ENCODE measurements at regions not wholly inside any gene's neighbourhood (a gene's known extent, or its start where the extent isn't known, plus 50 kb on each side); places are given as distances from the start of the nearest gene placed in this dataset.
"Not testable (repeated sequence)": the region's sequence is repeated elsewhere in the genome, so short reads cannot be mapped to it uniquely, and the experiment has no call there.

DNA sequence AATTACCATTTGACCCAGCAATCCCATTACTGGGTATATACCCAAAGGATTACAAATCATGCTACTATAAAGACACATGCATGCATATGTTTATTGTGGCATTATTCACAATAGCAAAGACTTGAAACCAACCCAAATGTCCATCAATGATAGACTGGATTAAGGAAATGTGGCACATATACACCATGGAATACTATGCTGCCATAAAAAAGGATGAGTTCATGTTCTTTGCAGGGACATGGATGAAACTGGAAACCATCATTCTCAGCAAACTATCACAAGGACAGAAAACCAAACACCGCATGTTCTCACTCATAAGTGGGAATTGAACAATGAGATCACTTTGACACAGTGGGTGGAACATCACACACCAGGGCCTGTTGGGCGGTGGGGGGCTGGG is 83.9 kb upstream of the MAP3K1 start:
- DNase-seq: not testable (repeated sequence)

DNA sequence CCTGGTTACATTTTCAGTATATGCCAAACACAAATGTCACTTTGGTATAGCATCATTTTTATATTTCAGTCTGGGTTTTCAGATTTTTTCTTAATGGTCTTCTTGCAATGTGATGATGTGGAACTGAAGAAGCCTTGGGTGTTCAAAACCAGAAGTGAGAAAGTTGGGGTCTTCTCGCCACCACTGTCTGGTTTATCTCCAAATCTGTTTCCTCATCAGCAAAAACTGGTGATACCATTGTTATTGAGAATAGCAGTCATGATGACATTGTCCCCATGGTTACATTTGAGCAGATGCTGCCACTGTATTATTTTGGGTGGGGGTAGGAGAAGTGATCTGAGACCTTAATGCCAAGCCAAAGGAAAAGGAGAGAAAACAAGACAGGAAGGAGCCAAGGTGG is 85.9 kb upstream of the MAP3K1 start:
- no peak for DNase-seq

DNA sequence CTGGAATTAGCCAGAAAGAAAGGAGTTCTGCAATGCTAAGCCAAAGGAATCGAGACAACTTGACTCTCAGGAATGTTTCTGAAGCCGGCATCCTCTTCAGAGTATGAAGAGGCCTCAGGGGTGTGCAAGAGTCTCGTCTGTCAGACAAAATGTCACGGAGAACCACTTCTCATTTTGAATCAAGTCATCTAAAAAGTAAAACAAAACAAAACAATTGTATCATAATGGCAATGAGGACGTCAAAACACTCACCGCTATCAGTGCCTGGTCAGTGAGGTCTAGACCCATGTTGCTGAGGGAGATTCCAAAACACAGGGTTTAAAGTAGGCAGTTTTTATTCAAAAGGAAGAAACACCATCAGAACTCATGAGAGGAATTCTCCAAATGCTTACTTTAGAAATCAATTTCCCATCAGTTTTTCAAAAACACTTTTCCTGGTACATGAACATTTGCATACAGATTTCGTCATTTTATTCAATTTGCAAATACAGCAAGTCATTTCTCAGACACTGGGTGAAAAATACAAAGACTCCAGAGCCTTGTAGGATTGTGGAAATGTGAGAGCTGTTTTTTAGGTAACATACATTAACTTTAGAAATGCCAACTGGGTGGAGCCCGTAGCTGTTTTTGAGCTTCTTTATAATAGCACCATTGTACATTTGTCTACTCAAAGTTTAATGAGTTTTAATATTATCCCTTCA is 89.5 kb upstream of the MAP3K1 start:
- no peak for DNase-seq

DNA sequence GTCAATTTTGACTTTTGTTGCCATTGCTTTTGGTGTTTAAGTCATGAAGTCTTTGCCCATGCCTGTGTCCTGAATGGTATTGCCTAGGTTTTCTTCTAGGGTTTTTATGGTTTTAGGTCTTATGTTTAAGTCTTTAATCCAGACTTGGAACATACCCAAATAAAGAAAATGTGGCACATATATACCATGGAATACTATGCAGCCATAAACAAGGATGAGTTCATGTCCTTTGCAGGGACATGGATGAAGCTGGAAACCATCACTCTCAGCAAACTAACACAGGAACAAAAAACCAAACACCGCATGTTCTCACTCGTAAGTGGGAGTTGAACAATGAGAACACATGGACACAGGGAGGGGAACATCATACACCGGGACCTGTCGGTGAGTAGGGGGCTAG is 90.5 kb upstream of the MAP3K1 start:
- not testable (repeated sequence) for DNase-seq

DNA sequence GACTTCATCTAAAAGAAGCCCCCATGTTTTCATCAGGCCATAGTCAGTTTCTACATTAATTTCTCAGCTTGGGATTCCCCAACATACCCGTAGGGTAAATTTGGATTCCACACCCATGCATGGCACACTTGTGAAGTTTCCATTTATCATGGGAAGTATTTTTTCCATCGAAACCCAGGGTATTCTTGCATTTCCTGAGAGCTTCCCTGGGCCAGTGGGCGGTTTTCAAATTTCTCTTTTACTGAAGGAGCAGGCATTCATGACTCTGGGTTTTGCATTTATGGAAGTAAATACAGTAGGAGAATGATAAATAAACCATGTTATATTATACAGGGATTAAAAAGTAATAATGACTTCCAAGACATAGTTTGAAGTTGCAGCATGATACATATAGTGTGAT is 93.0 kb upstream of the MAP3K1 start:
- DNase-seq: no peak

DNA sequence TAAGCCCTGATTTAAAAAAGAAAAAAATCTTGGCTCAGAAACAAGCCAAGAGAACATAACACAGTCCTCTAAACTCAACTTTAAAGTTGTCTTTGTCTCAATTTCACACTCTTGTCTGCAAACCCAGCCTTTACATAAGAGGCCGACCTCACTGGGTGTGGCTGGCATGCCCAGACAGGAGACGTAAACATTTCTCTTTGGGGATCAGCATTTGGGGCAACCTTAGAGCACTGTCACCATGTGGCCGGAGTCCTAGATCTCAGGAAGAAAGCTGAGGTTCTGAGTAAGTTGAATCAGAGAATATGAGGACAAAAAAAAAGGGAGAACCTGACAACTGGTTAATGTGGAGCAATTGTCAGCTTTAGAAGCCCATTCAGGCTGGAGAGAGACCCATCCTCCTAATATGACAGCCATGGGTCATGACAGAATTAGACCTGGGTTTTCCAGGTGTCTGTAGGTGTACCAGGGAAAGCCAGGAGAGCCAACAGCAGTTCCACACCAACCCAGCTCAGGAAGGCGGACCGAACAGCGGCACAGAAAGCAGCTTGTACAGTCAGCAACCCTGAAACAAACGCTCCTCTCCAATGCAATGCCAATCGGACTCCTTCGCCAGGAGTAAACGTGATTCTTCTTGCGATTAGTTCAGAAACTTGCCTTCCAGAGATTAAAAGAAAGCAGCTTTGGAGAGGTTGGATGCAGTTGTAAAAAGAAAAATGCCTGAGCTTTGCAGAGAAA is 97.9 kb upstream of the MAP3K1 start:
- no peak for DNase-seq

DNA sequence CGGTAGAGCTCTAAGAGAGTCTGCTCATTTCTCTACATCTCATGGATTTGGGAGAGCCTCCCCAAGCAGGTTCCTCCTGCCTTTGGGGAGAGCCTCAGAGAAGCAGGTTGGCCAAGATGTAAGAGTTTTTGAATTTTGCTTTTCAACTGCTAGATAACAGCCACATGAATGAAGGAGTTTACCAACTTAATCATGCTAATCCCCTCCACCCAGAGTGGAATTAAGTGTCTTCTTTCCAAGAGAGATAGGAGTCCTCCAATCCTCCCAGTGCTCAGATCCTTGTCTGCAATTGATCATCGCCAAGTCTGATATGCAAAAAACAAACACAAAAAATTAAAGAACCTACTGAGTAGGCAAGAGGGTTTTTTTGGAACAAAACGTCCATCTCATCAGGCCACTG is 99.4 kb upstream of the MAP3K1 start:
- no peak for DNase-seq

DNA sequence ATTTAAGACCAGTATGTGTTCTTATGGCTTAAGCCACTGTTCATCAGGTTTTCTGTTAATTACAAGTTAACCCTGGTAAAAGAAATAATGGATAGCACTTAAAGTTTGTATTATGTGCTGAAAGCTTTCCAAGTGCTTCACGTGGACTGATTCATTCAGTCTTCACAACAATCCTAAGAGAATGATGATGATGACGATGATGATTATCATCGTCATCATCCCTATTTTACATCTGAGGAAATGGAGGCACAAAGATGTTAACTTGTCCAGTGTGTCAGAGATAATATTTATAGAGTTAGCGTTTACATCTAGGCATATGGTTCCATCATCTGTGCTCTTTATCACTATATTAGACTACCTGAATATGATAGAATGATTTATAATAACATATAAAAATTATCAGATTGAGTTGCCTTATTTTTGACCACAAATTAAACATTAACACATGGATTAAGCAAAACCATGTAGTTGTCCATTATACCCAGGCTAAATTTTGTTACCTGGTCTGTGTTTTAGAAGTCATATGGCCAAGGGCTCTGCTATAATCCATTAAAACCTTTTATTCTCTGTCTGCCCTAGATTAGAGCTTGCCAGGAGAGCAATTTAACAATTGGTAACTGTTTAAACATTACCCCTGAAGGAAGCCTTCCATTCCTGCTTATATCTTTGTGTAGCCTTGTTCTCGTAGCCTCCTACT is 102.3 kb upstream of the MAP3K1 start:
- no peak for DNase-seq

DNA sequence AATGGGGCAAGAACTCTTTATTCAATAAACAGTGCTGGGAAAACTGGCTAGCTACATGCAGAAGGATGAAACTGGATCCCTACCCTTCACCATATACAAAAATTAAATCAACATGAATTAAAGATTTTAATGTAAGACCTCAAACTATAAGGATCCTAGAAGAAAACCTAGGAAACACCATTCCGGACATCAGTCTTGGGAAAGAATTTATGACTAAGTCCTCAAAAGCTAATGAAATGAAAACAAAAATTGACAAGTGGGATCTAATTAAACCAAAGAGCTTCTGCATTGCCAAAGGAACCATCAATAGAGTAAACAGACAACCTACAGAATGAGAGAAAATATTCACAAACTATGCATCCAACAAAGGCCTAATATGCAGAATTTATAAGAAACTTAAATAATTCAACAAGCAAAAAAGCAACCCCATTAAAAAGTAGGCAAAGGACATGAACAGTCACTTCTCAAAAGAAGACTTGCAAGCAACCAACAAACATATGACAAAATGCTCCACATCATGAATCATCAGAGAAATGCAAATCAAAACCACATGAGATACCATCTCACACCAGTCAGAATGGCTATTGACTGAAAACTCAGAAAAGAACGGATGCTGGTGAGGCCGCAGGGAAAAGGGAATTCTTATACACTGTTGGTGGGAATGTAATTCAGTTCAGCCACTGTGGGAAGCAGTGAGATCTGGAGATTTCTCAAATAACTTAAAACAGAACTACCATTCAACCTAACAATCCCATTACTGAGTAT is 104.3 kb upstream of the MAP3K1 start:
- no peak for DNase-seq

DNA sequence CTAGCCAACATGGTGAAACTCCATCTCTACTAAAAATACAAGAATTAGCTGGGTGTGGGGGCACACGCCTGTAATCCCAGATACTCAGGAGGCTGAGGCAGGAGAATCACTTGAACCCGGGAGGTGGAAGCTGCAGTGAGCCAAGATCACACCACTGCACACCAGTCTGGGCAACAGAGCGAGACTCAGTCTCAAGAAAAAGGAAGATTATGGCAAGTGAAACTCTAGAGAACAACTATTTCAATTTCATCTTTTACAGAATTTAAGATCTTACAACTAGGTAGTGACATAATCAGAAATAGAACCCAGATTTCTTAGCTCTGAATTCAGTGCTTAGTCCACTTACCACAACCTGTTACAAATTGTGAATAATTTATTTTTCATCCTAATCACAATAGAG is 108.8 kb upstream of the MAP3K1 start:
- DNase-seq: no peak

DNA sequence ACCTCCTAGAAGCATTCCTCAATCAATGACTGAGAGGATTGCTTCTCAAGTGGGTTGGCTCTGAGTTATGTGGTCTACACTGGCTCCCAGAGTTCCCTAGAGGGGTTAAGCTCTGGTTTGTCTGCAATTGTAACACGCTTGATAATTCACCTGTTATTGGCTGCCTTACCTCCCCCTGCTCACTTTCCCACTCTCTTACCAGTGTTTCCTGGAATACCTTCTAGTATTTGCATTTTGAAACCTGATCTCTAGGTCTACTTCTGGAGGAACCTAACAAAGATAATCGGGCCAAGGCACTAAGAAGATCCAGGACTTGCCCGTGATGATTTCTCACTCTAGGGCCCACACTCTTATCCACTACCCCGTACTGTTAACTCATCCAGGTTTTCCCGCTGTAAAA is 110.1 kb upstream of the MAP3K1 start:
- DNase-seq: no peak

DNA sequence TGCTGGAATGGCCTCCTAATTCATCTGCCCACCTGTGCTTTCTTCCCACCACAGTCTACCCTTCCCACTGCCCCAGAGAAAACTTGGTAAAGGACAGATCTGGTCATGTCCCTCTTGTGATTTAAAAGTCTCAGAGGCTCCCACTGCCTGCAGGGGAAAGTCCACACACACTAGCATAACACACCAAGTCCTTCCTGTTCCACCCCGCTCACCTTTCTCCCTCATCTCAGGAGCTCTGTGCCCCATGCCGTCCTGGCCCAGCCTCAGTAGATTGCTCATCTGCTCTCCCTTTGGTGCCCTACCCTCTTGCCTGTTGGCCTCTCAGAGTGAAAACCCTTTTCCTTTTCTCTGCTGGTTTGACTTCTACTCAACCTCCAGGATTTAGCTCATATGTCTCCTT is 111.4 kb upstream of the MAP3K1 start:
- no peak for DNase-seq

DNA sequence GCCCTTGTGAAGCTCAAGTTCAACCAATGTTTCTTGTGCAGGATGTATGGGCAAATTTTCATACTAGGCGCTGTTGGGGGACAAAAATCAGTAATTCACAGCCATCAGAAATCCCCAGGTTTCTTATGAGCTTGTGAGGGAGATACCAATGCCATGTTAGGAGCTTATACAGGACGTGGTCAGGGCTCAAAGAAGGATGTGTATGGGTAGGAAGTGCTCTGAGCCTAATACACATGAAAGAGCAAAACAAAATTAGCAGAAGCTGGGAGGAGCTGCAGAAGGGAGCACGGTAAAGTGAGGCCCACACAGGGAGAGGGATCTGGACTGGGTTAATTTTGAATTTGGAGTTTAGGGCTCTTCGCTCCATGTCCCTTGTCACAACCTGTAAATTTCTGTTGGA is 114.6 kb upstream of the MAP3K1 start:
- no peak for DNase-seq

DNA sequence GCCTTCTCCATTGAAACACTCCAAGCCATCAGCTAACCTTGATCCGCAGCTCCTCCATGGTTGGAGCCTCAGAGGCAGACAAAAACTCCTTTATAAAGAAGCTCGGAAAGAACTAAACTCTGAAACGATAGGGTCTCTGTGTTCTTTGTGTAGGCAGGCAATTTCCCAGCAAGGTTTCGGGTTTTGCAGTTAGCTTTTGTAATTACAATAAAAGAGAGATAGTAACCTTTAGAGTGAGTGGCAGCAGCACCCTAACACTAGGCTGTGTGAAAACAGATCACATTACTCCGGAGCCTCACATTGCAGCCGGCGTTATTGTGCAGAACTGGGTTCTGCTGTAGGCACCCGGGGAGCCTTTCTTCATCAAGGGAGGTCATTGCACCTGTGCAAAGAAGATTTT is 115.8 kb upstream of the MAP3K1 start:
- DNase-seq: no peak

DNA sequence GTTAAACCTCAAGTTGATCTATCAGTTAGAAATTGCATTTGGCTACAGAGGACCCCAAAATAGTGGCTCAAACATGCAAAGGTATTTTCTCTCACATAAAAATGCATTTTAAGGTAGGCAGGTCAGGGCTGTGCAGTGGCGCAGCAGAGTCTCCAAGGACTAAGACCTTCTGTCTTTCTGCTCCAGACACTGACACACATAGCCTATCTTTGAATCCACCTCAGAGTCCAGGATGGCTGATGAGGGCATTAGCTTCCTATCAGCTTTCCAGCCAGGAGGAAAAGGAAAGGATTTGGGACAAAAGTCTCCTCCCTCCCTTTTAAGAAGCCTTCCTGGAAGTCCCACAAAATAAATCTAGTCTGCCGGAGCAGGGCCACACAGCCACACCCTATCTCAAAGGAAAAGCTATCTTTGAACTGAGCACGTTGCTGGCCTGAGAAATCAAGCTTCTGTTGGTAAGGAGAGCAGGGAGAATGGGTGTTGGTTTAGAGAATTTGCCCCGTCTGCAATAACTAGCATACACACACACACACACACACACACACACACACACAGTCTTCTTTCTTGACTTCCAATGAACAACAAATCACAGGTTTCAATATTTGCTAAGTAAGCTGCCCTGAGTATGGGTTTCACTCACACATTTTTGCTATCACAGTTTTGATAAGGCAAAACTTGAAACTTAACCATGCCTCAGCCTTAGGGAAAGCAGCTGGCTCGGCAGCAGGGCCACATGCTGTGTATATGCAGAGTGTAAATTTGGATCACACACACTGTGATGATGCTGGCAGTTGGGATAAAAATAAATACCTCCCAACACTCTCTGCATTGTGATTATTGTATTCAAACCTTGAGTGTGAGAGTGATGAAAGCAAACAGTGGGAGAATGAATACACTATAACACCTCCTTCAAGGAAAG is 116.6 kb upstream of the MAP3K1 start:
- no peak for DNase-seq

DNA sequence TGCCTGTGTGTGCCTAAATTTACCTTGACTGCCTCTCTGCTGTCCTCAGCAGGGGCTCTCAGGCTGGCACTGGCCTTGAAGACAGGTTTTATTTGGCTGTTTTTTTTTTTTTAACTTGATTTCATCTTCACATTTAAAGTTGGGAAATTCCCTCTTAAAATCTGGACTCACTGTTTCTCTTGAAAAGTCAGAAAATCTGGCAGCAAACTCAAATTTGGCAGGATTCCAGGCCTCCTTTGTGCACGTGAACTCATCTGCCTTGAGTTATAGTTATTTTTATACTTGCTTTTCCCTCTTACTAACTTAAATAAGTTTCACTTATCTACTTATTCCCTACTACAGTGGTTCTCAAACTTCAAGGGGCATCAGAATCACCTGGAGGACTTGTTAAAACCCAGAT is 118.4 kb upstream of the MAP3K1 start:
- DNase-seq: no peak

DNA sequence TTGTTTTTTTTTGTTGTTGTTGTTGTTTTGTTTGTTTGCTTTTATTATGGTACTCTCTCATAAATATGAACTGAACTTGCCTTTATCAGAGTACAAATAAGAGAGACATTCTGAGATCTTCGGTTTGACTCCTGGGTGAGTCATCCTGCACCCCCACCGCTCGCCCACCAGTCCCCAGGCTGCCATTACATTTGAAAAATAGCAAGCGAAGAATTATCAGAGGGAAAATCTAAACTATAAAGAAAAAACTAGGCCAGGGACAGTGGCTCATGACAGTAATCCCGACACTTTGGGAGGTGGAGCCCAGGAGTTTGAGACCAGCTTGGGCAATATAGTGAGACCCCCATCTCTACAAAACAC is 122.1 kb upstream of the MAP3K1 start:
- DNase-seq: no peak

DNA sequence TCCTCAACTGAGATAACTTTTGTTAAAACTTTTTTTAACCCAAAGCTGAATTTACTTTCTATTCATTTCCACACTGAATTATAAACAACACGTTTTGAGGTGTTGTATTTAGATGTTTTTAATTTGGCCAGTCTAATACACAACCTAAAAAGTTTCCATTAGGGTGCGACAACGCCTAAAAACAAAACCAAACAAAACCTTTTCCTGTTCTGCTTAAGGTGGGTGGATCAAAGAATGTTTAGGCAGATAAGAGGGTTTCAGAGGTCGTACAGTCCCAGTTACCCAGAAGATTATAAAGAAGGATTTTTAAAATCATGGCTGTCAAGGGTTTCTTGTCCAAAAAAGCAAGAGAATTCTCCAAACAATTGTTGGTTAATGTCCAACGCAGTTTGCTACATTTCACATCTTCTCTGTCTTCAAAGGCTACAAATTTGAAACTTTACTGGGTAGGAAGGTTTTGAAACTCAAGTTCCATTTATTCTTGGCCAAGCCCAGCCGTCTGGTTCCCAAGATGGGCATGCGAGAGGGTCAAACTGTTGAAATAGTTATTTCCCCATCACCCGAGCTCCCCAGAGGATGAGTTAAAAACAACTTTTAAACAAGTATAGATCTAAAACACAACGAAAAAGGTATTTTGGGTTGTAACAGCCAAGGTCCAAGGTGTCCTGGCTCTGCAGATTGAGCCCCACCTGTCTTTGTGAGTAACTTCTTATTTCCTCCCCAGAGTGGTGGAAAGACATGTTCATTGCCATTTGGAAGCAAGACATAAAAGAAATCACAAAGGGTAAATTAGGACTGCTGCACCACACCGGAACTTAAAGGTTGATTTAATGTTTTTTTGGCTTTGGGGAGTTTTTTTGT is 122.8 kb upstream of the MAP3K1 start:
- DNase-seq: no peak

DNA sequence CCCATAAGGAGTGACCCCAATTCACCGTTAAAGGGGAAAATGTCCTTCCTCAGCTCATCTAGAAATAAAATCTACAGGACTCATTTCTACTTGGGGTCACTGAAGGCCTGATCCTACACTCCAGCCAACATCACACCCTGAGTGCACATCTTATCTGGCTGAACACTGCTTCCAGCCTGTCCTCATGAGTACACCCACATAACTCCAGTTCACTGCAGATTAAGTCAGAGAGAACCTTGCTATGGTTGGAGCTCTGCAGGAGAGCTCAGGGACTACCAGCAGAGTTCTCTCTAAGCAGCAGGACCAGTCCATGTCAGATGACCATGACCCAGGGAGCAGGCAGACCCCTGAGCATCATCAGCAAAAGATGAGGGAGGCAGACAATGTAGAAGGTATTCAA is 126.9 kb upstream of the MAP3K1 start:
- DNase-seq: no peak

DNA sequence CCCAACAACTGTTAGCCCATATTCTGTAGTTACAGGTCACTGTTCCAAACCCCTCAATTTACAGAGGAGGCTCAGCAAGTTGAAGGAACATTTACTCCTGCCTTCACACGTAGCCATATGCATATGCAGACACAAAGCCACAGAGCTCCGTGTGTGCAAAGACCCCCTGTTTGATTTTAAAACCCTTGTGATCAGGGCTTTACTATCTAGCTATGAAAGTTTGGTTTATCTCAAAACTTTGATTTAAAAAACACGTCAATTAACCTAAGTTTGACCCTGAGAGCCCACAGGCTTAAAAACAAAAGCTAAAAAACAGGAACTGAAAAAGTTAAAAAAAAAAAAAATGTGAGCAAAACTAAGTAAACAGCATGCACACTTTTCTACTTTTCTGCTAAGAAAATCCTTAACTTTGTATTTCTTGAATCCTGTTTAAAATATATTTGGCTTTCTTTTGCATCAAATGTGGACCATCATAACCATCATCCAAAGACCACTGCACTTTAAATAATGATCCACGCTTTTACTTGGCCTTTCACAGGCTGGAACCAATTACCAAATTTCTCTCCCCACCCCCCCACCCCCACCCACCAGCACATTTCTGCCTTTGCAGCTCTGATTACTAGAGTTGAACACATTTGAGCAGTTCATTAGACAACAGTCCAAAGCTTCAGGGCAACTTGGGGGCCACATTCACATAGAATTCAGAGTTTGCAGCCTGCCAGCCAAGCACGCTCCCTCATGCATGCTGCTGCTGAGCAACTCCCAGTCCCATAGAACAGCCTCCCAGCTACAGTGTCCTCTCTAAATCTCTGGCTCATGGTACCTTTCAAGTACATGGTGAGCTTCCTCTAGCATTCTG is 128.8 kb upstream of the MAP3K1 start:
- DNase-seq: no peak

Measured in NCI-H524 (cell line).